GM18907 (cell line): ENCODE measurements at regions not wholly inside any gene's neighbourhood (a gene's known extent, or its start where the extent isn't known, plus 50 kb on each side); places are given as distances from the start of the nearest gene placed in this dataset.

Experiments used
- ATAC-seq: cut with Tn5 transposase; IDR thresholded peaks from one replicate; pipeline ENCODE4 v1.9.1; 2021; ENCODE audit warnings: mild to moderate bottlenecking, moderate library complexity; ENCODE audit not compliant: unreplicated experiment

GRCh38 chr12:124687917-124688316 is 120.5 kb upstream of the NCOR2 start:
- peak; percentile 52 for ATAC-seq

GRCh38 chr12:124687174-124687902 is 119.9 kb upstream of the NCOR2 start:
- peak; percentile 33 for ATAC-seq

- ATAC-seq: no peak
These were observed 119.2 kb upstream of the NCOR2 start for GRCh38 chr12:124686370-124687173.

- no peak for ATAC-seq
These were observed 118.4 kb upstream of the NCOR2 start for GRCh38 chr12:124685689-124686369.

GRCh38 chr12:124684971-124685688 is 117.7 kb upstream of the NCOR2 start:
- ATAC-seq: no peak

GRCh38 chr12:124684496-124684895 is 117.1 kb upstream of the NCOR2 start:
- no peak for ATAC-seq

- ATAC-seq: no peak
These were observed 116.0 kb upstream of the NCOR2 start for GRCh38 chr12:124683152-124684124.

- no peak for ATAC-seq
These were observed 115.2 kb upstream of the NCOR2 start for GRCh38 chr12:124682425-124683151.

GRCh38 chr12:124681779-124682391 is 114.5 kb upstream of the NCOR2 start:
- ATAC-seq: no peak

GRCh38 chr12:124680863-124681778 is 113.7 kb upstream of the NCOR2 start:
- no peak for ATAC-seq

GRCh38 chr12:124679533-124680371 is 112.3 kb upstream of the NCOR2 start:
- ATAC-seq: no peak

- ATAC-seq: no peak
These were observed 111.6 kb upstream of the NCOR2 start for GRCh38 chr12:124679047-124679446.

GRCh38 chr12:124678421-124678893 is 111.0 kb upstream of the NCOR2 start:
- no peak for ATAC-seq

GRCh38 chr12:124677552-124678356 is 110.3 kb upstream of the NCOR2 start:
- ATAC-seq: no peak

GRCh38 chr12:124676714-124677462 is 109.5 kb upstream of the NCOR2 start:
- ATAC-seq: no peak
